ENCODE measurements at regions not wholly inside any gene's neighbourhood (a gene's known extent, or its start where the extent isn't known, plus 50 kb on each side); places are given as distances from the start of the nearest gene placed in this dataset.

DNA sequence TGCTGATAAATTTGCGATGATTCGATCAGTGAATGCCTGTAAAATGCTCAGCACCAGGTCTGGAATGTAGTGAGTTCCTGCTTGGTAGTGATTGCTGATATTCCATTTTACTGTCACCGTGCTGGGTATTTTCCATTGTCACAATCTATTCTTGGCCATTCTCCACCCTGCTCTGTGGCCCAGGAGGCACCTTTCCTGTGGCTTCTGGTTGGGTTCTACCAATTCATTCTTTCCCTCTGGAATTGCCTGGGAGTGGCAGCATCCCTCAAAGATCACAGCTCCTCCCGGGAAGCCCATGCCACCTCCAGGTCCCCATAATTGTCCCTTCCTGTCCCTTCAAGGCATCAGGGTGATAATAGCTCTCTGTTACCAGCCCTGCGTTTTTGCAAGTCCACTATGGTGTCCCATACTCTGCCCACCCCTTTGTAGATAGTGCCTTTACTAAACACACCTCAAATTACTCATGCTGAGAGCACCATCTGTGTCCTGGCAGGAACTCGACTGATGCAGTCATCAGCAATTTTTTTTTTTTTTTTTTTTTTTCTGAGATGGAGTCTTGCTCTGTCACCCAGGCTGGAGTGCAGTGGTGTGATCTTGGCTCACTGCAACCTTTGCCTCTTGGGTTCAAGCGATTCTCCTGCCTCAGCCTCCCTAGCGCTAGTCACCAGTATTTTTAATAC, 177.8 kb upstream of the PROK2 start:
- TF ChIP-seq EZH2phosphoT487 (IDR thresholded peaks at IDR 0.05; ENCODE audit: low read length) (no peak), CTCF (IDR thresholded peaks at IDR 0.05; ENCODE audit: low read length) (no peak)
